ENCODE measurements at regions not wholly inside any gene's neighbourhood (a gene's known extent, or its start where the extent isn't known, plus 50 kb on each side); places are given as distances from the start of the nearest gene placed in this dataset.

GRCh38 chr11:109986488-109986887 lies 106.7 kb upstream of the ZC3H12C start:
- H3K4me1 Mint-ChIP-seq: no peaks in the 10 kb centered on the region
- H3K36me3 Mint-ChIP-seq (ENCODE audit: low read depth): no peaks in the 10 kb centered on the region

GRCh38 chr11:109991835-109992234 lies 101.4 kb upstream of the ZC3H12C start:
- Histone ChIP-seq H3K36me3 (ENCODE audit: control insufficient read depth, insufficient read depth, low read length) (no peaks in the 10 kb centered on the region), H3K9me3 (ENCODE audit: control insufficient read depth, low read length) (no peaks in the 10 kb centered on the region), H3K9ac (ENCODE audit: extremely low read depth, low read length, poor library complexity, severe bottlenecking) (no peak overlapping the region), H3K27me3 (ENCODE audit: control insufficient read depth, insufficient read depth, low read length, poor library complexity, severe bottlenecking) (no peaks in the 10 kb centered on the region), H3K4me3 (ENCODE audit: low read length) (no peak overlapping the region), H3K27ac (ENCODE audit: low read depth, low read length) (no peak overlapping the region), H3K4me1 (ENCODE audit: control insufficient read depth, insufficient read depth, low read length) (no peaks in the 10 kb centered on the region)
- Mint-ChIP-seq H3K9me3 (no peaks in the 10 kb centered on the region), H3K4me1 (no peaks in the 10 kb centered on the region), H3K27me3 (ENCODE audit: insufficient read depth) (no peaks in the 10 kb centered on the region), H3K27ac (no peak overlapping the region), H3K4me3 (no peak overlapping the region), H3K36me3 (ENCODE audit: low read depth) (no peaks in the 10 kb centered on the region)
- no peak for DNase-seq
- WGBS, 2 experiments (ENCODE audit: insufficient coverage in 1 of 2, insufficient read length in 1 of 2): 68% methylated on average over 1 of the region's 1 CpG; no CpG with 5 or more reads in 1 of the 2 experiments
- no peak for TF ChIP-seq CTCF (conservative IDR thresholded peaks at IDR 0.05)

More at GRCh38 chr11:109986488-109986887, 106.7 kb upstream of the ZC3H12C start:
- Mint-ChIP-seq H3K4me3 (no peak overlapping the region), H3K9me3 (no peaks in the 10 kb centered on the region), H3K27me3 (ENCODE audit: insufficient read depth) (no peaks in the 10 kb centered on the region), H3K27ac (no peak overlapping the region)
- Histone ChIP-seq H3K4me3 (ENCODE audit: low read length) (no peak overlapping the region), H3K27ac (ENCODE audit: low read depth, low read length) (no peak overlapping the region), H3K9me3 (ENCODE audit: control insufficient read depth, low read length) (no peaks in the 10 kb centered on the region), H3K36me3 (ENCODE audit: control insufficient read depth, insufficient read depth, low read length) (no peaks in the 10 kb centered on the region), H3K4me1 (ENCODE audit: control insufficient read depth, insufficient read depth, low read length) (no peaks in the 10 kb centered on the region), H3K27me3 (ENCODE audit: control insufficient read depth, insufficient read depth, low read length, poor library complexity, severe bottlenecking) (no peaks in the 10 kb centered on the region), H3K9ac (ENCODE audit: extremely low read depth, low read length, poor library complexity, severe bottlenecking) (no peak overlapping the region)
- no peak for TF ChIP-seq CTCF (conservative IDR thresholded peaks at IDR 0.05)
- no peak for DNase-seq
- WGBS, 2 experiments (ENCODE audit: insufficient coverage in 1 of 2, insufficient read length in 1 of 2): 87% methylated on average over 1 of the region's 1 CpG; no CpG with 5 or more reads in 1 of the 2 experiments

GRCh38 chr11:109993786-109994185 lies 99.4 kb upstream of the ZC3H12C start:
- no peak overlapping the region for H3K4me3 ChIP-seq (ENCODE audit: low read length)
- H3K36me3 ChIP-seq (ENCODE audit: control insufficient read depth, insufficient read depth, low read length): no peaks in the 10 kb centered on the region
- TF ChIP-seq CTCF (conservative IDR thresholded peaks at IDR 0.05): no peak
- H3K4me3 Mint-ChIP-seq: no peak overlapping the region
- no peaks in the 10 kb centered on the region for H3K9me3 Mint-ChIP-seq
- 94% methylated on average over 1 of the region's 1 CpG; no CpG with 5 or more reads in 1 of the 2 experiments for WGBS, 2 experiments (ENCODE audit: insufficient coverage in 1 of 2, insufficient read length in 1 of 2)
- no peaks in the 10 kb centered on the region for H3K27me3 Mint-ChIP-seq (ENCODE audit: insufficient read depth)
- no peak overlapping the region for H3K27ac Mint-ChIP-seq
- no peak overlapping the region for H3K27ac ChIP-seq (ENCODE audit: low read depth, low read length)
- no peak for DNase-seq
- no peaks in the 10 kb centered on the region for H3K4me1 ChIP-seq (ENCODE audit: control insufficient read depth, insufficient read depth, low read length)
- no peaks in the 10 kb centered on the region for H3K4me1 Mint-ChIP-seq
- H3K36me3 Mint-ChIP-seq (ENCODE audit: low read depth): no peaks in the 10 kb centered on the region
- no peaks in the 10 kb centered on the region for H3K27me3 ChIP-seq (ENCODE audit: control insufficient read depth, insufficient read depth, low read length, poor library complexity, severe bottlenecking)
- H3K9ac ChIP-seq (ENCODE audit: extremely low read depth, low read length, poor library complexity, severe bottlenecking): no peak overlapping the region
- H3K9me3 ChIP-seq (ENCODE audit: control insufficient read depth, low read length): no peaks in the 10 kb centered on the region
